Peyer's patch (tissue), 4 donors: ENCODE measurements at regions not wholly inside any gene's neighbourhood (a gene's known extent, or its start where the extent isn't known, plus 50 kb on each side); places are given as distances from the start of the nearest gene placed in this dataset.

Experiments
- DNase-seq, 3 donors: peaks; one replicate each; pipeline ENCODE4 v3.0.0-alpha.2; 2017 to 2019
- H3K27ac ChIP-seq, 4 donors: fragments of 200-600 bp; sonication (generic); one replicate each; pipeline ENCODE4 v1.5.1; 2016 to 2019
- H3K27me3 ChIP-seq, 2 donors: fragments of 200-600 bp; sonication (generic); one replicate each; pipeline ENCODE4 v1.5.1; 2019
- H3K36me3 ChIP-seq, 3 donors: fragments of 200-600 bp; sonication (generic); one replicate each; pipeline ENCODE4 v1.5.1; 2016 to 2019
- H3K4me1 ChIP-seq, 4 donors: fragments of 200-600 bp; sonication (generic); one replicate each; pipeline ENCODE4 v1.5.1; 2016 to 2019
- H3K4me3 ChIP-seq, 4 donors: fragments of 200-600 bp; sonication (generic); 1 replicate in 3 of 4; 2 replicates in 1 of 4; pipeline ENCODE4 v1.5.1; 2016 to 2019; ENCODE audit warnings: mild to moderate bottlenecking in 1 of 4
- H3K9me3 ChIP-seq, 4 donors: fragments of 200-600 bp; sonication (generic); one replicate each; pipeline ENCODE4 v1.5.1; 2016 to 2019; ENCODE audit warnings: mild to moderate bottlenecking in 1 of 4
- POLR2A ChIP-seq, 2 donors: fragments of 450-650 bp; IDR thresholded peaks; one replicate each; pipeline ENCODE4 v1.5.1; 2017; ENCODE audit warnings: antibody characterized with exemption in 2 of 2, mild to moderate bottlenecking in 2 of 2, moderate library complexity in 2 of 2
- TF ChIP-seq, protein P1 (sequence below), 6 experiments: fragments of 450-650 bp in 4 of 6; fragments of 200-600 bp in 2 of 6; sonication (generic) in 1 of 6; IDR thresholded peaks; one replicate each; pipeline ENCODE4 v1.5.1; 2017 to 2019; ENCODE audit warnings: antibody characterized with exemption in 6 of 6, mild to moderate bottlenecking in 3 of 6, moderate library complexity in 1 of 6

DNA sequence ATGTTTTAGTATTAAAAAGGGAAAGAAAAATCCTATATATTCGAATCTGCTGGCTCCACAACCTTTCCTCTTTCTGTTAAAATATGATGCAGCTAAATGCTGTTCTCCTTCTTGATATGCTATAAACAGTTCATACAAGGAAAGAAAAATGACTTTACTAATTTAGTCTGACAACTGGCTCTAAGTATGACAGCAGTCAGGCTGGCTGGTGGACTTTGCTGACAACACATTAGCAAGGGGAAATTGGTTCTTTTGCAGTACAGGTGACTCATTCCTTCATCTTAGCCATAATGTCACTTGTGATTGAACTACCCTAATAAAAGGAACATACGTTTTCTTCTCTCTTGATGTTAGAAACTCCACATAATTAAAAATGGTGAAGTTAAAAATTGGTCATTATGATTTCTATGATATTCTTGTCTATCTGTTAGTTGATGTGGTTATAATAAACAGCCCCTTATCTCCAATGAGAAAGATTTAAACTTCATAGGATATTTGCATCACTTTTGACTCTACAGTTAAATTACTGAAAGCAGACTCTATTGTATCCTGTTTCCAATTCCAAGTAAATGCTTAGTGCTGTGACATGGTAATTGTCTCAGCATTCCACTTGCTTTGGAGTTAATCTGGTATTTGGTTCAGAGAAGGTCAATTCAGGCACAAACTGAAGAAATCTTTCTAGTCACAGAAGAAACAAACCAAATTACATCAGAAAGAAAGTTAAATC, 315.3 kb upstream of the GULP1 start:
- no peak for TF ChIP-seq POLR2A (IDR thresholded peaks at IDR 0.05)
- TF ChIP-seq, protein P1, sequence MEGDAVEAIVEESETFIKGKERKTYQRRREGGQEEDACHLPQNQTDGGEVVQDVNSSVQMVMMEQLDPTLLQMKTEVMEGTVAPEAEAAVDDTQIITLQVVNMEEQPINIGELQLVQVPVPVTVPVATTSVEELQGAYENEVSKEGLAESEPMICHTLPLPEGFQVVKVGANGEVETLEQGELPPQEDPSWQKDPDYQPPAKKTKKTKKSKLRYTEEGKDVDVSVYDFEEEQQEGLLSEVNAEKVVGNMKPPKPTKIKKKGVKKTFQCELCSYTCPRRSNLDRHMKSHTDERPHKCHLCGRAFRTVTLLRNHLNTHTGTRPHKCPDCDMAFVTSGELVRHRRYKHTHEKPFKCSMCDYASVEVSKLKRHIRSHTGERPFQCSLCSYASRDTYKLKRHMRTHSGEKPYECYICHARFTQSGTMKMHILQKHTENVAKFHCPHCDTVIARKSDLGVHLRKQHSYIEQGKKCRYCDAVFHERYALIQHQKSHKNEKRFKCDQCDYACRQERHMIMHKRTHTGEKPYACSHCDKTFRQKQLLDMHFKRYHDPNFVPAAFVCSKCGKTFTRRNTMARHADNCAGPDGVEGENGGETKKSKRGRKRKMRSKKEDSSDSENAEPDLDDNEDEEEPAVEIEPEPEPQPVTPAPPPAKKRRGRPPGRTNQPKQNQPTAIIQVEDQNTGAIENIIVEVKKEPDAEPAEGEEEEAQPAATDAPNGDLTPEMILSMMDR (IDR thresholded peaks at IDR 0.05): no peak
- H3K9me3 ChIP-seq: no peaks in the 10 kb centered on the region

GRCh38 chr2:187976986-187977333, 314.7 kb upstream of the GULP1 start:
- no peaks in the 10 kb centered on the region for H3K4me1 ChIP-seq
- no peaks in the 10 kb centered on the region for H3K9me3 ChIP-seq
- no peaks in the 10 kb centered on the region for H3K36me3 ChIP-seq
- H3K27ac ChIP-seq: no peak overlapping the region
- no peak for DNase-seq
- H3K4me3 ChIP-seq: no peak overlapping the region
- no peaks in the 10 kb centered on the region for H3K27me3 ChIP-seq
- TF ChIP-seq, protein P1 (IDR thresholded peaks at IDR 0.05): no peak
- TF ChIP-seq POLR2A (IDR thresholded peaks at IDR 0.05): no peak

More for the DNA sequence above, 315.3 kb upstream of the GULP1 start:
- H3K36me3 ChIP-seq: no peaks in the 10 kb centered on the region
- DNase-seq: no peak
- no peak overlapping the region for H3K27ac ChIP-seq
- no peak overlapping the region for H3K4me3 ChIP-seq
- no peaks in the 10 kb centered on the region for H3K4me1 ChIP-seq
- no peaks in the 10 kb centered on the region for H3K27me3 ChIP-seq

GRCh38 chr2:187978356-187978755, 313.3 kb upstream of the GULP1 start:
- Histone ChIP-seq H3K4me3 (no peak overlapping the region), H3K9me3 (no peaks in the 10 kb centered on the region), H3K27me3 (no peaks in the 10 kb centered on the region), H3K27ac (no peak overlapping the region), H3K36me3 (no peaks in the 10 kb centered on the region), H3K4me1 (no peaks in the 10 kb centered on the region)
- DNase-seq: no peak
- TF ChIP-seq, protein P1 (IDR thresholded peaks at IDR 0.05): no peak
- no peak for TF ChIP-seq POLR2A (IDR thresholded peaks at IDR 0.05)

- H3K4me1 ChIP-seq: no peaks in the 10 kb centered on the region
- no peak for DNase-seq
- H3K36me3 ChIP-seq: no peaks in the 10 kb centered on the region
- no peak overlapping the region for H3K27ac ChIP-seq
- no peaks in the 10 kb centered on the region for H3K9me3 ChIP-seq
- no peak overlapping the region for H3K4me3 ChIP-seq
- H3K27me3 ChIP-seq: no peaks in the 10 kb centered on the region
- TF ChIP-seq, protein P1 (IDR thresholded peaks at IDR 0.05): no peak
- TF ChIP-seq POLR2A (IDR thresholded peaks at IDR 0.05): no peak
Measured at GRCh38 chr2:187982668-187983067, 309.0 kb upstream of the GULP1 start.

DNA sequence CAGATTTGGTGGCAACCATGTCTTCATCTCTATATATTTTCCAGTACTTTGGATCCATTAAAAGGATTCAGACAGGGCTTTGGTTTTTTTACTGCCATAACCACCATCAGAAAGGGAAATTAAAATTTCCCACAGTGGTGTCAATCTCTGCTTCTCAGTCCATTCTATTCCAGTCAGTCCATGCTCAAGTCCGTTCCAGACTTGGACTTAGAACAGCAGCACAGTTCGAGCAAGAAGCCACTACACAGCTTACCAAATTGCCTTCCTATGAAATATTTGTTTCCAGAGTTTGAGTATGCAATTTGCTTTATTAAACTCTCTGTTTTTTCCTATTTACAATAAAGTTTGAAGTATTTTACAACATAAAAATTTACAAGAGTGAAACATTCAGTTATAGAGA, 306.5 kb upstream of the GULP1 start:
- TF ChIP-seq, protein P1 (IDR thresholded peaks at IDR 0.05): no peak
- no peak for TF ChIP-seq POLR2A (IDR thresholded peaks at IDR 0.05)
- Histone ChIP-seq H3K4me1 (no peaks in the 10 kb centered on the region), H3K36me3 (no peaks in the 10 kb centered on the region), H3K27ac (no peak overlapping the region), H3K27me3 (no peaks in the 10 kb centered on the region), H3K4me3 (no peak overlapping the region), H3K9me3 (no peaks in the 10 kb centered on the region)
- no peak for DNase-seq

DNA sequence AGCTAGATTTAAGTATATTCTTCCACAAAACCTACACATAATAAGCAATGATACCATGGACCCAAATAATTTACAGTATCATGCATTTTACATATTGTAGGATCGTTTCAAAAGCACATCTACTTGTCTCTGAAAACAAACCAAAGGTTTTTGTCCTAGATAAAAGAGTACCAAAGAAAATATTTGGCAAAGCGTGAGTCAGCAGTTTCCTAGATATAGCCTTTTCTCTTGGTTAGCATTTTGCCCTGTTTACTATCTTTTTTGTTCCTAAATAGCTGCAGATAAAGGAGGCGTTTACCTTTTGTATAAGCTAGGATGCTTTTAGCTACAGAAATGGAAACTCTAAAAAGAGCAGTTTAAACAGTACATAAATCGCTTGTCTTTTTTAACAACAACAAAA, 305.8 kb upstream of the GULP1 start:
- H3K27ac ChIP-seq: no peak overlapping the region
- H3K4me3 ChIP-seq: no peak overlapping the region
- no peaks in the 10 kb centered on the region for H3K36me3 ChIP-seq
- no peak for DNase-seq
- TF ChIP-seq, protein P1 (IDR thresholded peaks at IDR 0.05): no peak
- no peak for TF ChIP-seq POLR2A (IDR thresholded peaks at IDR 0.05)
- no peaks in the 10 kb centered on the region for H3K9me3 ChIP-seq
- no peaks in the 10 kb centered on the region for H3K27me3 ChIP-seq
- H3K4me1 ChIP-seq: no peaks in the 10 kb centered on the region
